ENCODE measurements at regions not wholly inside any gene's neighbourhood (a gene's known extent, or its start where the extent isn't known, plus 50 kb on each side); places are given as distances from the start of the nearest gene placed in this dataset.
"Not testable (repeated sequence)": the region's sequence is repeated elsewhere in the genome, so short reads cannot be mapped to it uniquely, and the experiment has no call there.

DNA sequence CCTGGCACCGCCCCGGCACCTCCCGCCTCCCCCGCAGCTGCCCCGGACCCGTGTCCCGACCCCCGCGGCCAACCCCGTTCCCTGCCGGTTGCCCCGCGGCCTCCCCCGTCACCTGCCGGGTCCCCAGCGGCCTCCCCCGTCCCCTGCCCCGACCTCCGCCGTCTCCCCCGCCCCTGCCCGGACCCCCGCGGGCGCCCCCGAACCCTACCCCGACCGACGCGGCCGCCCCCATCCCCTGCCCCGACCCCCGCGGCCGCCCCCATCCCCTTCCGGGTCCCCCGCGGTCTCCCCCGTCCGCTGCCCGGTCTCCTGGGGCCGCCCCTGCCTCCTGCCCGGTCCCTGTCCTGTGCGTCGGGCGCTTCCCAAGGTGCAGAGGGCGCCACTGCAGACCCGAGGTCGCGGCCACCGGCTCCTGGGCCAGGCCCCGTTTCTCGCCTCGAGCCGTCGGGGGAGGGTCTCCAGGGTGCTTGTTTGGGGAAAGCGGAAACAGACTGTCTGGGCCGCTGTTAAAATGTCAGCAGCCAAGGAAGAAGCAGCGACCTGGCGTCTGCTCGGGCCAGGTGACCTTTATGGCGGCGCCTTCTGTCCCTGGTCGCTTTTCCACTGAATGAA is 51.6 kb upstream of the APOD start:
- not testable (repeated sequence) for DNase-seq (ENCODE audit: low read depth in 2 of 2)

DNA sequence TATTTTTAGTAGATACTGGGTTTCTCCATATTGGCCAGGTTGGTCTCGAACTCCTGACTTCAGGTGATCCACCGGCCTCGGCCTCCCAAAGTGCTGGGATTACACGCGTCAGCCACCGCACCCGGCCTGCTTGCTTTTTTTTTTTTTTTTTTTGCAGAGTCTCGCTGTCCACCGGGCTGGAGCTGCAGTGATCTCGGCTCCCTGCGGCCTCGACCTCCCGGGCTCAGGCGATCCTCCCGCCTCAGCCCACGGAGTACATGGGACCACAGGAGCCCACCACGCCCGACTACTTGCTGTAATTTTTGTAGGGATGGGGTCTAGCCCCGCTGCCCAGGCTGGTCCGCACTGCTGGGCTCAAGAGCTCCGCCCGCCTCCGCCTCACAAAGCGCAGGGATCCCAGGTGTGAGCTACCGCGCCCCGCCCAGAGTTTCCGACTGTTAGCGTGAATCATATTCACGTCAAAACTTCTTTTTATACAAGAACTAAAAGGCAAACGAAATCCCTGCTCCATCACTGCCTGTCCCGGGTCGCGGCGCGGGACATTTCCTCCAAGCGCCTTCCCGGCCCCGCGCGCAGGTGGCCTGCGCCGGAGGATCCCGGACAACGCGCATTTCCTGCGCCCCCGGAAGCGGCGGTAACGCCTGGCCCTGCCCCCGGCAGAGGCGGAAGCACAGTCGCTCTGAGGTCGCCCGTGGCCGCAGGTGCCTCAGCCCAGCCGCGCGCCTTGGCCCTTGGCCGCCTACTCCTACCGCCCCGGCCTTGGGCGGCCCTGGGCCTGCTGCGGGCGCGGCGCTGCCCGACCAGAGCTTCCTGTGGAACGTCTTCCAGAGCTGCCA is 50.9 kb upstream of the APOD start:
- peak in 1 of 2 donors; percentile 42 for DNase-seq (ENCODE audit: low read depth in 2 of 2)
